RWPE1 (cell line): ENCODE measurements at regions not wholly inside any gene's neighbourhood (a gene's known extent, or its start where the extent isn't known, plus 50 kb on each side); places are given as distances from the start of the nearest gene placed in this dataset.
"Not testable (repeated sequence)": the region's sequence is repeated elsewhere in the genome, so short reads cannot be mapped to it uniquely, and the experiment has no call there.

Experiments
- CTCF ChIA-PET: fragments of 350-600 bp; sonication (Branson Sonifier 250); formaldehyde crosslinking; extraction: SDS; loops from one replicate; lab custom pipeline; 2021; lab: Yijun Ruan, JAX
- POLR2A ChIA-PET: fragments of 400-600 bp; formaldehyde crosslinking; extraction: SDS; loops from one replicate; lab custom pipeline; 2020; ENCODE audit warnings: antibody characterized with exemption; ENCODE audit not compliant: low non-redundant PET; lab: Yijun Ruan, JAX
- DNase-seq: peaks from one replicate; pipeline ENCODE4 v3.0.0; 2012; ENCODE audit warnings: low spot score
- H3K27ac ChIP-seq: fragments of 450-650 bp; 2 replicates; pipeline ENCODE4 v1.5.1; 2017
- TF ChIP-seq, protein P1 (sequence below): fragments of 450-650 bp; conservative IDR thresholded peaks from 2 replicates; pipeline ENCODE4 v1.5.1; 2017; ENCODE audit warnings: low read depth, mild to moderate bottlenecking

DNA sequence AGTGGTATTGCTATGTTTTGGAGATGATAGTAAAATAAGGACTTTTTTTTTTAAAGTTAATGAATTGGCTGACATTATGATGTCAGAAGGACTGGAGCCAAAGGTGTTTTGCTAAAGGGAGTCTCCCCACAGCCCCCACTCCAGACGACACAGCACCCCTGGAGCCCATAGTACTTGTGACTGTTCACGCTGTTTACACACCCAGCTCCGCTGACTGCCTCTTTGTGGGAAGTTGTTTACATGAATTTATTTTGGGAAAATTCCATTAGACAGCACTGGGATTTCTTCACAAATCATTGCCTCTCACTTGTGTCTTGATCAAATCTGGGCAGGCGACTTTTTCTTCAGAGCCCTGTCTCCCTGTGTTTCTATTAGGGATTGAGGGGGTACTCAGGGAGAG, 108.6 kb downstream of the C17orf67 start:
- POLR2A ChIA-PET = no interaction called here
- no peak overlapping the region for H3K27ac ChIP-seq
- CTCF ChIA-PET = interaction anchor here (0.7 to 1.5 kb wide), 3 partner anchors 10 to 584 kb away, joined by 3 to 7 read pairs (median 4); no protein-coding TSS in a partner anchor
- TF ChIP-seq, protein P1, sequence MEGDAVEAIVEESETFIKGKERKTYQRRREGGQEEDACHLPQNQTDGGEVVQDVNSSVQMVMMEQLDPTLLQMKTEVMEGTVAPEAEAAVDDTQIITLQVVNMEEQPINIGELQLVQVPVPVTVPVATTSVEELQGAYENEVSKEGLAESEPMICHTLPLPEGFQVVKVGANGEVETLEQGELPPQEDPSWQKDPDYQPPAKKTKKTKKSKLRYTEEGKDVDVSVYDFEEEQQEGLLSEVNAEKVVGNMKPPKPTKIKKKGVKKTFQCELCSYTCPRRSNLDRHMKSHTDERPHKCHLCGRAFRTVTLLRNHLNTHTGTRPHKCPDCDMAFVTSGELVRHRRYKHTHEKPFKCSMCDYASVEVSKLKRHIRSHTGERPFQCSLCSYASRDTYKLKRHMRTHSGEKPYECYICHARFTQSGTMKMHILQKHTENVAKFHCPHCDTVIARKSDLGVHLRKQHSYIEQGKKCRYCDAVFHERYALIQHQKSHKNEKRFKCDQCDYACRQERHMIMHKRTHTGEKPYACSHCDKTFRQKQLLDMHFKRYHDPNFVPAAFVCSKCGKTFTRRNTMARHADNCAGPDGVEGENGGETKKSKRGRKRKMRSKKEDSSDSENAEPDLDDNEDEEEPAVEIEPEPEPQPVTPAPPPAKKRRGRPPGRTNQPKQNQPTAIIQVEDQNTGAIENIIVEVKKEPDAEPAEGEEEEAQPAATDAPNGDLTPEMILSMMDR = no peak
- no peak for DNase-seq

DNA sequence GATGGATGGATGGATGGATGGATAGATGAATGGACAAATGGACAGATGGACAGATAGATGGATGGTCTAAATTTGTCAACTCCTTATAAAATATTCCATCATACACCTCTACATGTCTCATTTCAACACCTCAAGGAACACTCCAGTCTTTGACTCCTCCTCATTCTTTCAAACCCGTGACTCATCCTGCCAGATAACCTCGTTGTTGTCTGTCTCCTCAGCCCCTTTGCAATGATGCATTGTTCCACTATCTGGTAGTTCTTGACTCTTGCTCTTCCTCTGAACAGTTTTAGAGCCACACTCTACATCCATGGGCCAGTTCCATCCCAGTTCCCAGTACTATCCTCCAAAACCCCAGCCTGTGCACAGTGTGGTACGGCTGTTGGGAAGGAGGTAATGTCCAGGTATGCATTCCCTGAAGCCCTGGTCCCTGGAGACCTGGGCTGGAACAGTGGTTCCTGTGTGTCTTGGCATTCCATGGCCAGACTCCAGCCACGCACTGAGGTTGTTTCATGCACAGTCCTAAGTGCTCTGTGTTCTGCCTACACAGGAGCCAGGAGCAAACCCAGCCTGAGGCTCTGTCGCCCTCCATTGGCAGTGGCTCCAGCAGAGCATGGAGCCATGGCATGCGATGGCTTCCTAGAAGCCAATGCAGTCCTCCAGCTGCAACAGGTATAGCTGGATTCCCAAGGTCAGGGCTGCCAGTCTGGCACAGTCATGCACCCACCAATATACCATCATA, 105.7 kb downstream of the C17orf67 start:
- no peak overlapping the region for H3K27ac ChIP-seq
- ChIA-PET CTCF (no interaction called here), POLR2A (no interaction called here)
- TF ChIP-seq, protein P1 = no peak
- DNase-seq = peak; percentile 44

DNA sequence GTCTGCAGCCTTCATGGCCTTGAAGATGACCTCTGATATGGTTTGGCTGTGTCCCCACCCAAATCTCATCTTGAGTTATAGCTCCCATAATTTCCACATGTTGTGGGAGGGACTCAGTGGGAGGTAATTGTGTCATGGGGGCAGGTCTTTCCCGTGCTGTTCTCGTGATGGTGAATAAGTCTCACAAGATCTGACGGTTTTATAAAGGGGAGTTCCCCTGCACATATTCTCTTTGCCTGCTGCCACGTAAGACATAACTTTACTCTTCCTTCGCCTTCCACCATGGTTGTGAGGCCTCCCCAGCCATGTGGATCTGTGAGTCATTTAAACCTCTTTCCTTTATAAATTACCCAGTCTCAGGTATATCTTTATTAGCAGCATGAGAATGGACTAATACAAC, 102.6 kb downstream of the C17orf67 start:
- CTCF ChIA-PET, H3K27ac ChIP-seq, DNase-seq, POLR2A ChIA-PET: not testable (repeated sequence)

DNA sequence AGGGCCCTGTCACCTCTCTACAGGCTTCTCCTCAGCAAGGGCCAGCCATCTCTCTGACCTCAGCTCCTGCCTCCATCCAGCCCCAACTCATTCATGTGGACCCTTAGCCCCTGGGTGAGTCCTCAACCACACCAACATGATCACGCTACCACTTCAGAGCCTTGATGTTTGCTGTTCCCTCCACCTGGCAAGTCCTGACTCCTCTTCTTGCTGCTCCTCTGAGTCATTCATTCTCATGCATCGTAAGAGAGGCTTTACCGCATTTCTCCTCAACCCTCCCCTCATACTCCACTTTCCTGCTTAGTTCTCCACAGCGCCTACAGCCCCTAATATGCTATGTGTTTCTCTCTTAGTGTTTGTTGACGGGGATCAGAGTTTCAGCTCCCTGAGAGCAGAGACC, 99.9 kb downstream of the C17orf67 start:
- ChIA-PET CTCF (no interaction called here), POLR2A (no interaction called here)
- no peak for DNase-seq
- H3K27ac ChIP-seq = no peak overlapping the region
- TF ChIP-seq, protein P1 = no peak

DNA sequence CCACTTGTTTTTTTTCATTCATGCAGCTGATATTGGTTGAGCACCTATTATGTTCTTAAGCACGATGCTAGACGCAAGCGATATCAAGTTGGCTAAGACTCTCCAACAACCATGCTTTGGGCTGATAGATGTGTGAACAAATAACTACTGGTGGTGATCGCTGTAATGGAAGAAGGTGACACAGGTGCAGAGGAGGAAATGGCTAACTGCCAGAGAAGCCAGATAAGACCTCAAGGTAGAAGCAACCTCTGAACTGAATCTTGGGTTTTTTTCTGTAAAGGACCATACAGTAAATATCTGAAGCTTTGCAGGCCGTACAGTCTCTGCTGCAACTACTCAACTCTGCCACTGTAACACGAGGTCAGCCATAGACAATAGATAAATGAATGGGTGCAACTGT, 97.9 kb downstream of the C17orf67 start:
- ChIA-PET POLR2A (no interaction called here), CTCF (interaction anchor here (0.7 to 1.0 kb wide), 2 partner anchors 37 to 165 kb away, joined by 3 to 5 read pairs; no protein-coding TSS in a partner anchor)
- TF ChIP-seq, protein P1 = no peak
- no peak overlapping the region for H3K27ac ChIP-seq
- no peak for DNase-seq

DNA sequence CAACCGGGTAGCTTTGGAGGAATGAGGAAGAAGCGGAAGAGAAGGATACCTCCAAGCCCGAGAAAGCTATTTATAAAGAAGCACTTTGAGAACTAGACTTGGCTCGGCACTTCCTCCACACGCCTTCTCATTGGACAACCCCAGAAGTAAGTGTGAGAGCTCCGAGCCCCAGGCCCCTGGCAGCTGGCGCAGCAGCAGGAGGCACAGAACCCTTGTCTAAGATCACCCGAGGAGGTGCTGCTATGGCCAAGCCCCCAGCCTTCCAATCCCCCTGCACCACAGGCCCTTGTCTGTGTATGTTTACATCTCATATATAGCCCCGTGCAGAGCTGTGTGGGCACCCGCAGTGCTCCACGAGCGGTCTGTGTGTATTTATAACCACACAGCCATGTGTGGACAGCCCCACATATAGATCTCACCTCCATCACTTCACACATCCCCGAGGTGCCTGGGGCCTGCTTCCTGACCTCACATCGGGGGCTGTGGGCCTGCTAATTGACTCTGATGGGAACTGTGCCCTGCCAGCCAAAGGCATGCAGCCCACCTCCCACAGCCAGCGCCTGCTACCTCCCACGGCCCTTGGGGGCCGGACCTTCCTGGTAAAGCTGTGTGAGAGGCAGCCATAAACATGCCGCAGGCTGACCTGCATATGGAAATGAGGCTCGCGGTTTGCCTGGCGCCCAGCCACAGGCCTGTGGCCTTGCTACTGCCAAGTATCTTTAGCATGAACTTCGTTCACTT, 96.1 kb downstream of the C17orf67 start:
- POLR2A ChIA-PET = no interaction called here
- no peak overlapping the region for H3K27ac ChIP-seq
- DNase-seq = no peak
- CTCF ChIA-PET = interaction anchor here (0.6 kb wide), 1 partner anchor 97 kb away, joined by 3 read pairs; no protein-coding TSS in a partner anchor
- TF ChIP-seq, protein P1 = no peak

DNA sequence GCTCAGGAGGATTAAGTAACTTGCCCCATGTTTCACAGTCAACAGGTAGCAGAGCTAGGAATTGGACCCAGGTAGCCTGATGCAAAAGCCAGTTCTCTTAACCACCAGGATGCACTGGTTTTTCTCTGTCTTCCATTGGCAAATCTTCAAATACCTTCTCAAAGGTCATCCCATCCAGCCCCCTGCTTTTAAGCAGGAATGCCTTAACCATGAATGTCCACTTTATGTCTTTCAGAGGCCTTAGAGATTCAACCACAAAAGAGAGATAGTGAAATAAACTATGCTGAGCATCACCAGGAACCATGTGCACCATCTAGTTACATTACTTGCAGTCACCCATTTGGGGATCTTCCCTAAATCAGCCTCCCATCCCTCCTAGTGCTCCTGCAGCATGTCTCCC, 94.3 kb downstream of the C17orf67 start:
- ChIA-PET POLR2A (no interaction called here), CTCF (no interaction called here)
- DNase-seq = no peak
- H3K27ac ChIP-seq = no peak overlapping the region
- TF ChIP-seq, protein P1 = no peak
